PC-3 (cell line): ENCODE measurements at regions not wholly inside any gene's neighbourhood (a gene's known extent, or its start where the extent isn't known, plus 50 kb on each side); places are given as distances from the start of the nearest gene placed in this dataset.

Source experiments
- ATAC-seq: fragments of 200-7000 bp; cut with Tn5 transposase; 2 replicates; pipeline ENCODE4 v1.9.1; 2020; ENCODE audit warnings: mild to moderate bottlenecking, moderate library complexity
- BruUV-seq: library from RNA; stranded (reverse); fragments of 400-500 nt; replicated peaks from 2 replicates; lab custom pipeline; 2021; lab: Mats Ljungman, UMichigan
- CTCF ChIA-PET: fragments of 300-600 bp; sonication (Branson Sonifier 250); formaldehyde crosslinking; loops from one replicate; lab custom pipeline; 2022; ENCODE audit warnings: antibody characterized with exemption; lab: Charles Lee
- POLR2A ChIA-PET: fragments of 300-600 bp; sonication (Branson Sonifier 250); formaldehyde crosslinking; loops from one replicate; lab custom pipeline; 2022; ENCODE audit warnings: antibody characterized with exemption; ENCODE audit not compliant: unreplicated experiment; lab: Charles Lee
- DNase-seq: peaks from one replicate; pipeline ENCODE4 v3.0.0-alpha.2; 2015
- H2AFZ ChIP-seq: fragments of 300-600 bp; sonication (generic); 2 replicates; pipeline ENCODE4 v1.6.0; 2016; ENCODE audit warnings: antibody characterized with exemption, low read length
- H3F3A ChIP-seq: fragments of 300-600 bp; sonication (generic); one replicate; pipeline ENCODE4 v1.6.0; 2017; ENCODE audit warnings: antibody characterized with exemption, low read length, control low read depth, mild to moderate bottlenecking; ENCODE audit not compliant: unreplicated experiment
- H3K27ac ChIP-seq: fragments of 300-600 bp; sonication (generic); 2 replicates; pipeline ENCODE4 v1.5.1; 2016; ENCODE audit warnings: mild to moderate bottlenecking, low read length
- H3K27me3 ChIP-seq: fragments of 300-600 bp; sonication (generic); 2 replicates; pipeline ENCODE4 v1.6.1; 2016; ENCODE audit warnings: low read length, mixed read lengths
- H3K36me3 ChIP-seq: fragments of 300-600 bp; sonication (generic); 2 replicates; pipeline ENCODE4 v1.6.1; 2016; ENCODE audit warnings: low read depth, mixed run types, low read length, mixed read lengths
- H3K4me1 ChIP-seq: fragments of 300-600 bp; sonication (generic); 2 replicates; pipeline ENCODE4 v1.5.1; 2016; ENCODE audit warnings: low read length; ENCODE audit not compliant: insufficient read depth
- H3K4me2 ChIP-seq: fragments of 300-600 bp; sonication (generic); 2 replicates; pipeline ENCODE4 v1.6.0; 2016; ENCODE audit warnings: low read length
- H3K4me3 ChIP-seq: fragments of 300-600 bp; sonication (generic); 2 replicates; pipeline ENCODE4 v1.5.1; 2016; ENCODE audit warnings: mild to moderate bottlenecking, low read length, mixed read lengths
- H3K79me2 ChIP-seq: fragments of 300-600 bp; sonication (generic); 2 replicates; pipeline ENCODE4 v1.6.1; 2017; ENCODE audit warnings: low read length, mixed read lengths
- H3K9ac ChIP-seq: fragments of 300-600 bp; sonication (generic); 2 replicates; pipeline ENCODE4 v1.6.0; 2016; ENCODE audit warnings: mild to moderate bottlenecking, low read length
- H3K9me2 ChIP-seq: fragments of 300-600 bp; sonication (generic); replicated peaks from 2 replicates; pipeline ENCODE4 v1.6.1; 2016; ENCODE audit warnings: mixed run types, low read length, mixed read lengths
- H3K9me3 ChIP-seq: fragments of 300-600 bp; sonication (generic); 2 replicates; pipeline ENCODE4 v1.6.1; 2016; ENCODE audit warnings: low read length, mixed read lengths
- H4K20me1 ChIP-seq: fragments of 300-600 bp; sonication (generic); 2 replicates; pipeline ENCODE4 v1.6.1; 2016; ENCODE audit warnings: low read length, mixed read lengths
- EZH2 ChIP-seq: fragments of 300-600 bp; sonication (generic); IDR thresholded peaks from one replicate; pipeline ENCODE4 v1.6.1; 2017; ENCODE audit warnings: antibody characterized with exemption, mild to moderate bottlenecking, low read length; ENCODE audit not compliant: unreplicated experiment
- EZH2phosphoT487 ChIP-seq: fragments of 300-600 bp; sonication (generic); IDR thresholded peaks from 2 replicates; pipeline ENCODE4 v1.6.1; 2018; ENCODE audit warnings: mild to moderate bottlenecking, antibody characterized with exemption, low read length, borderline replicate concordance
- intact Hi-C: fragments of 100-400 bp; cut with micrococcal nuclease; formaldehyde crosslinking; loops from 2 replicates; pipeline ENCODE4 v1.9.0; 2023
- TF ChIP-seq, protein P1 (sequence below): fragments of 300-600 bp; sonication (generic); conservative IDR thresholded peaks from 2 replicates; pipeline ENCODE4 v1.5.1; 2017; ENCODE audit warnings: antibody characterized with exemption, low read depth, mild to moderate bottlenecking, low read length

DNA sequence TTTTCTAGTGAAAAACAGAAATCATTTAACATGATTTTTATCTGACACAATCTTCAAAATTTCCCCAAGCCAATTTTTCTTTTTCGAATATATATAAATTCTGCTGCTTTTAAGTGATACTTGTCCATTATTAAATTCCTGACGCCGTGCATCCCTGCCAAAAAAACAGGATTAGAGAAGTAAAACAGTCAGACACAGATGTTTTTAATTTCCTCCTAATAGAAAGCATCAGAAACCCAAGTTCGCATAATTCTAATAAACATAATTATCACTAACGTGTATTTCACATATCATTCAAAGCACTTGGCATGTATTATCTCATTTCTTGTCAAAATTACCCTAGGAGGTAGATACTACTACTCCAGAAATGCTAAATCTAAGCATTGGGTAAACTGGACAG is 179.5 kb downstream of the ZFP64 start:
- no peak overlapping the region for H3K27ac ChIP-seq
- H3K27me3 ChIP-seq: no peaks in the 10 kb centered on the region
- H3K4me2 ChIP-seq: no peak overlapping the region
- H3K9me3 ChIP-seq: no peaks in the 10 kb centered on the region
- peaks cover 4% of the 10 kb centered on the region; the same call in 1 of the 2 replicates for H3K4me1 ChIP-seq
- no peaks in the 10 kb centered on the region for H3K79me2 ChIP-seq
- H3K9me2 ChIP-seq: no peaks in the 10 kb centered on the region
- DNase-seq (no peak), ATAC-seq (no peak)
- no peaks in the 10 kb centered on the region for H4K20me1 ChIP-seq
- ChIA-PET CTCF (no interaction called here), POLR2A (no interaction called here)
- H3K9ac ChIP-seq: no peak overlapping the region
- H3K4me3 ChIP-seq: no peak overlapping the region
- BruUV-seq: no TSS peak
- intact Hi-C loops: no loop called here
- no peaks in the 10 kb centered on the region for H3K36me3 ChIP-seq
- no peak overlapping the region for H2AFZ ChIP-seq
- TF ChIP-seq EZH2: no peak
- TF ChIP-seq, protein P1, sequence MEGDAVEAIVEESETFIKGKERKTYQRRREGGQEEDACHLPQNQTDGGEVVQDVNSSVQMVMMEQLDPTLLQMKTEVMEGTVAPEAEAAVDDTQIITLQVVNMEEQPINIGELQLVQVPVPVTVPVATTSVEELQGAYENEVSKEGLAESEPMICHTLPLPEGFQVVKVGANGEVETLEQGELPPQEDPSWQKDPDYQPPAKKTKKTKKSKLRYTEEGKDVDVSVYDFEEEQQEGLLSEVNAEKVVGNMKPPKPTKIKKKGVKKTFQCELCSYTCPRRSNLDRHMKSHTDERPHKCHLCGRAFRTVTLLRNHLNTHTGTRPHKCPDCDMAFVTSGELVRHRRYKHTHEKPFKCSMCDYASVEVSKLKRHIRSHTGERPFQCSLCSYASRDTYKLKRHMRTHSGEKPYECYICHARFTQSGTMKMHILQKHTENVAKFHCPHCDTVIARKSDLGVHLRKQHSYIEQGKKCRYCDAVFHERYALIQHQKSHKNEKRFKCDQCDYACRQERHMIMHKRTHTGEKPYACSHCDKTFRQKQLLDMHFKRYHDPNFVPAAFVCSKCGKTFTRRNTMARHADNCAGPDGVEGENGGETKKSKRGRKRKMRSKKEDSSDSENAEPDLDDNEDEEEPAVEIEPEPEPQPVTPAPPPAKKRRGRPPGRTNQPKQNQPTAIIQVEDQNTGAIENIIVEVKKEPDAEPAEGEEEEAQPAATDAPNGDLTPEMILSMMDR: no peak
- no peak for TF ChIP-seq EZH2phosphoT487
- no peaks in the 10 kb centered on the region for H3F3A ChIP-seq

DNA sequence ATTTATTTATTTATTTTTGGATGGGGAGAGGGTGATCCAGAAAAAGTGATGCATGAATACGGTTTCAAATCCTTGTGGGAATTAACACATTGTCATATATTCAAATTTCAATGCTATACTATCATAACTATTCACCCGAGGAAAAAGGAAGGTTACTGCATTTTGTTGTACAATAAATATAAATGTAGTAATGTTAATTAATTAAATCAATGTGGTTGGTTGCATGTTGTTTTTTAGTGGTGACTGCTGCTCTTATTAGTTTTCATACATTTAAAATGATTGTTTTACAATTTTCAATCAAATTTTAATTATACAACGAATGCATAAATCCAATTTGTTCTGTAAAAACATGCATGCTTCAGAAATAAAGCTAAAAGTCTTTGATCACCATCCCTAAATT is 180.5 kb downstream of the ZFP64 start:
- no peaks in the 10 kb centered on the region for H3K9me2 ChIP-seq
- TF ChIP-seq, protein P1: no peak
- TF ChIP-seq EZH2phosphoT487 (no peak), EZH2 (no peak)
- H4K20me1 ChIP-seq: no peaks in the 10 kb centered on the region
- no peaks in the 10 kb centered on the region for H3K36me3 ChIP-seq
- H3K79me2 ChIP-seq: no peaks in the 10 kb centered on the region
- no TSS peak for BruUV-seq
- no peak for DNase-seq
- H3K27me3 ChIP-seq: no peaks in the 10 kb centered on the region
- POLR2A ChIA-PET: no interaction called here
- intact Hi-C loops: no loop called here
- no peaks in the 10 kb centered on the region for H3K4me1 ChIP-seq
- H3K4me3 ChIP-seq: no peak overlapping the region
- no peaks in the 10 kb centered on the region for H3K9me3 ChIP-seq
- no peak overlapping the region for H3K27ac ChIP-seq
- no peak overlapping the region for H3K9ac ChIP-seq
- H3K4me2 ChIP-seq: no peak overlapping the region
- CTCF ChIA-PET: no interaction called here
- no peaks in the 10 kb centered on the region for H3F3A ChIP-seq
- no peak overlapping the region for H2AFZ ChIP-seq
- no peak for ATAC-seq

DNA sequence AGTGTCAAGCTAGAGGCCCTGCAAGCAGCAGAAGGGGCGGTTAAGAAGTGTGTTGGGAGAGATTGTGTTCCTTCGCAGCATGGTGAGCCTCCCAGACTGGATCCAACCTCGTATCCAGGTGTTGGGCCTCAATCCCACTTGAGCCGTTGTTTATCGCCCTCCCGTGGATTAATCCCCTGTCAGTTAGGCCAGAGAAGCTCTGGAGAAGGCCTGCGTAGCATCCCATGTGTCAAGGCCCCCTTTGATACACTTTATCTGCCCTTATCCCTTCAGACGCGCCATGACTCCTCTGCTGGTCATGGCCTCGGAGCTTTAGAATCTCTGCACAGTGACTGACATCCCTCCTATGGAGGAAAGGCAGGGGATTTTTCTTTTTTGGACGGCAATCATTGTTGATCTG is 181.0 kb downstream of the ZFP64 start:
- Histone ChIP-seq H3K36me3 (no peaks in the 10 kb centered on the region), H3K4me3 (no peak overlapping the region), H3K9me3 (no peaks in the 10 kb centered on the region), H3K9me2 (no peaks in the 10 kb centered on the region), H2AFZ (no peak overlapping the region), H3K27me3 (no peaks in the 10 kb centered on the region), H3K79me2 (no peaks in the 10 kb centered on the region), H3K9ac (no peak overlapping the region), H3F3A (no peaks in the 10 kb centered on the region), H3K27ac (no peak overlapping the region), H3K4me2 (no peak overlapping the region), H3K4me1 (no peaks in the 10 kb centered on the region), H4K20me1 (no peaks in the 10 kb centered on the region)
- no TSS peak for BruUV-seq
- intact Hi-C loops: no loop called here
- ChIA-PET POLR2A (no interaction called here), CTCF (no interaction called here)
- DNase-seq (no peak), ATAC-seq (no peak)
- TF ChIP-seq EZH2phosphoT487 (no peak), EZH2 (no peak)
- TF ChIP-seq, protein P1: no peak
